ENCODE measurements at regions not wholly inside any gene's neighbourhood (a gene's known extent, or its start where the extent isn't known, plus 50 kb on each side); places are given as distances from the start of the nearest gene placed in this dataset.

GRCh38 chr20:11143481-11143880 lies 469.7 kb upstream of the JAG1 start:
- TF ChIP-seq CTCF (IDR thresholded peaks at IDR 0.05; ENCODE audit: low read depth, low read length), result no peak
- no peak for DNase-seq (ENCODE audit: extremely low read depth, low read depth)

- no peak for DNase-seq (ENCODE audit: extremely low read depth, low read depth)
- TF ChIP-seq CTCF (IDR thresholded peaks at IDR 0.05; ENCODE audit: low read depth, low read length), result no peak
These were observed 470.5 kb upstream of the JAG1 start for GRCh38 chr20:11144114-11144950.

GRCh38 chr20:11145616-11146015 lies 471.8 kb upstream of the JAG1 start:
- no peak for TF ChIP-seq CTCF (IDR thresholded peaks at IDR 0.05; ENCODE audit: low read depth, low read length)

GRCh38 chr20:11153819-11154218 lies 480.0 kb upstream of the JAG1 start:
- DNase-seq (ENCODE audit: extremely low read depth, low read depth), result no peak
- TF ChIP-seq CTCF (IDR thresholded peaks at IDR 0.05; ENCODE audit: low read depth, low read length), result no peak

More at GRCh38 chr20:11145616-11146015, 471.8 kb upstream of the JAG1 start:
- no peak for DNase-seq (ENCODE audit: extremely low read depth, low read depth)

GRCh38 chr20:11155156-11155756 lies 481.5 kb upstream of the JAG1 start:
- TF ChIP-seq CTCF (IDR thresholded peaks at IDR 0.05; ENCODE audit: low read depth, low read length), result no peak
- no peak for DNase-seq (ENCODE audit: extremely low read depth, low read depth)

- no peak for TF ChIP-seq CTCF (IDR thresholded peaks at IDR 0.05; ENCODE audit: low read depth, low read length)
- no peak for DNase-seq (ENCODE audit: extremely low read depth, low read depth)
These were observed 483.1 kb upstream of the JAG1 start for GRCh38 chr20:11156922-11157321.

GRCh38 chr20:11158146-11158545 lies 484.3 kb upstream of the JAG1 start:
- TF ChIP-seq CTCF (IDR thresholded peaks at IDR 0.05; ENCODE audit: low read depth, low read length), result no peak
- DNase-seq (ENCODE audit: extremely low read depth, low read depth), result no peak
